Lower leg skin (tissue), 4 donors: ENCODE measurements at regions not wholly inside any gene's neighbourhood (a gene's known extent, or its start where the extent isn't known, plus 50 kb on each side); places are given as distances from the start of the nearest gene placed in this dataset.

ENCODE experiments used
- DNase-seq, 2 donors: peaks; one replicate each; pipeline ENCODE4 v3.0.0-alpha.2; 2019; ENCODE audit warnings: low spot score in 2 of 2
- H3K4me3 ChIP-seq: fragments of 200-600 bp; sonication (generic); 2 replicates; pipeline ENCODE4 v1.5.1; 2017; ENCODE audit warnings: mild to moderate bottlenecking, low read depth; ENCODE audit not compliant: poor library complexity, severe bottlenecking
- POLR2A ChIP-seq, 2 donors: fragments of 450-650 bp; IDR thresholded peaks; one replicate each; pipeline ENCODE4 v1.6.1; 2016 to 2017; ENCODE audit warnings: antibody characterized with exemption in 2 of 2, mild to moderate bottlenecking in 1 of 2, moderate library complexity in 1 of 2
- WGBS, 2 donors: methylation state at CpG; one replicate each; pipeline ENCODE4 v1.1.5; 2018; 5-methylcytosine and 5-hydroxymethylcytosine counted together
- intact Hi-C: fragments of 100-400 bp; cut with DNase I; formaldehyde crosslinking; loops from one replicate; pipeline ENCODE4 v1.15.0; 2023; ENCODE audit warnings: low total_unique reads
- TF ChIP-seq, protein P1 (sequence below), 3 donors: fragments of 450-650 bp; IDR thresholded peaks; one replicate each; pipeline ENCODE4 v1.5.1; 2016; ENCODE audit warnings: antibody characterized with exemption in 3 of 3, mild to moderate bottlenecking in 3 of 3, moderate library complexity in 2 of 3

DNA sequence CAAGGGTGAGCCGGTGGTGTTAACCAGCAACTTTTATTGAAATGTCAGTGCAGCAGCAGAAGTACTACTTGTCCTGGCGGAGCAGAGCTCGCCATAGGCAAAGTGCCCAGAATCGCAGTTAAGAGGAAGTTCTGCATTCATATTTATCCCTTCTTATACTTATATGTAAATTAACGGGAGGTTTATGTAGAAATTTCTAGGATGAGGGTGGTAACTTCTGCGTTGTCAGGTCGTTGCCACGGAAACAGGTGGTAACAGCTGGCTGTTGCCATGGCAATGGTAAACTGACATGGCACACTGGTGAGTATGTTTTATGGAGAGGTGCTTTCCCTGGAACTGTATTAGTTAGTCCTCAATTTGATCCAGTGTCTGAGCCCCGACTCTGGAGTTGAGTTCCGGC, 2494.9 kb upstream of the PCDH20 start:
- DNase-seq, result no peak
- intact Hi-C loops, result no loop called here
- TF ChIP-seq POLR2A (IDR thresholded peaks at IDR 0.05), result no peak
- TF ChIP-seq, protein P1, sequence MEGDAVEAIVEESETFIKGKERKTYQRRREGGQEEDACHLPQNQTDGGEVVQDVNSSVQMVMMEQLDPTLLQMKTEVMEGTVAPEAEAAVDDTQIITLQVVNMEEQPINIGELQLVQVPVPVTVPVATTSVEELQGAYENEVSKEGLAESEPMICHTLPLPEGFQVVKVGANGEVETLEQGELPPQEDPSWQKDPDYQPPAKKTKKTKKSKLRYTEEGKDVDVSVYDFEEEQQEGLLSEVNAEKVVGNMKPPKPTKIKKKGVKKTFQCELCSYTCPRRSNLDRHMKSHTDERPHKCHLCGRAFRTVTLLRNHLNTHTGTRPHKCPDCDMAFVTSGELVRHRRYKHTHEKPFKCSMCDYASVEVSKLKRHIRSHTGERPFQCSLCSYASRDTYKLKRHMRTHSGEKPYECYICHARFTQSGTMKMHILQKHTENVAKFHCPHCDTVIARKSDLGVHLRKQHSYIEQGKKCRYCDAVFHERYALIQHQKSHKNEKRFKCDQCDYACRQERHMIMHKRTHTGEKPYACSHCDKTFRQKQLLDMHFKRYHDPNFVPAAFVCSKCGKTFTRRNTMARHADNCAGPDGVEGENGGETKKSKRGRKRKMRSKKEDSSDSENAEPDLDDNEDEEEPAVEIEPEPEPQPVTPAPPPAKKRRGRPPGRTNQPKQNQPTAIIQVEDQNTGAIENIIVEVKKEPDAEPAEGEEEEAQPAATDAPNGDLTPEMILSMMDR (IDR thresholded peaks at IDR 0.05), result no peak
- 38 to 40% methylated on average over 10 of the region's 10 CpGs for WGBS, 2 donors
- H3K4me3 ChIP-seq, result no peak overlapping the region

DNA sequence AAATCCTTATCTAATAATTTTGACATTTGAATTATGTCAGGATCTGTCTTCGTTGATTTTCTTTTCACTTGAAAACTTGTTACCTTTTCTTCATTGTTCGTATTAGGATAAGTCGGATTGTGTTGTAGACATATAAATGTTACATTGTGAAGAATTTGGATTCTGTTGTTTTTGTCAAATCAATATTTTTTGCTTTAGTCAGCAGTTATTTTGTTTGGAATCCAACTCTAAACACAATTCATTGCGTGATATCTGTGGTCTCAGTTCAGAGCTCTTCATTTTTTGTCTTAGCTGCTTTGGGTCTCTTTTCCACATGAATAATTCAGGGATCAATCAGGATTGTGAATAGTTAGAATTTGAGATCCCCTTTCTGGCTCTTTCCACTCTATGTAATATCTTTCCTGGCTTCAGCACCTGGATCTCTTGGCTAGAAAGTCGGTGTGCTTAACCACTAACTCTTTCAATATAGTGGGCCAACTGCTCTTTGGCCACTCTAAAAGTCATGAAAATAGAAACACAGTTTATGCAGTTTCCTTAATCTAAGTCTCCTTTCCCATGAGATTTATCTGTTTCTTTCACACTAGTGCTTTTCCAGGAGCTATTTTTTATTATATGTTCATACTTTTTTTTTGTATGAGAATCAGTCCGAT, 2494.2 kb upstream of the PCDH20 start:
- H3K4me3 ChIP-seq, result no peak overlapping the region
- DNase-seq, result no peak
- WGBS, 2 donors, result 76 to 82% methylated on average over 6 of the region's 6 CpGs
- TF ChIP-seq POLR2A (IDR thresholded peaks at IDR 0.05), result no peak
- TF ChIP-seq, protein P1 (IDR thresholded peaks at IDR 0.05), result no peak
- intact Hi-C loops, result no loop called here

DNA sequence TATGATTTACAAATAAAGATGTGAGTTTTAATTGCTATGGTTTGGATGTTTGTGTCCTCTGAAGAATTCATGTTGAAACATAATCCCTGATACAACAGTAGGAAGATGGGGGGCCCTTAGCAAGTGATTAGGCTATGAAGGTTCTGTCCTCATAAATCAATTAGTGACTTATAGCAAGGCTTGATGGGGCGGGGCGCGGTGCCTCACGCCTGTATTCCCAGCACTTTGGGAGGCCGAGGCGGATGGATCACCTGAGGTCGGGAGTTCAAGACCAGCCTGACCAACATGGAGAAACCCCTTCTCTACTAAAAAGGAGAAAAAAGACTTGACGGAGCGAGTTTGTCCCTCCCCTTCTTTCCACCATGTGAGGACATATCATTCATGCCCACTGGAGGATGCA, 2486.5 kb upstream of the PCDH20 start:
- intact Hi-C loops, result no loop called here
- TF ChIP-seq POLR2A (IDR thresholded peaks at IDR 0.05), result no peak
- TF ChIP-seq, protein P1 (IDR thresholded peaks at IDR 0.05), result no peak
- no peak overlapping the region for H3K4me3 ChIP-seq
- DNase-seq, result no peak
- WGBS, 2 donors, result 93% methylated on average over 9 of the region's 9 CpGs

DNA sequence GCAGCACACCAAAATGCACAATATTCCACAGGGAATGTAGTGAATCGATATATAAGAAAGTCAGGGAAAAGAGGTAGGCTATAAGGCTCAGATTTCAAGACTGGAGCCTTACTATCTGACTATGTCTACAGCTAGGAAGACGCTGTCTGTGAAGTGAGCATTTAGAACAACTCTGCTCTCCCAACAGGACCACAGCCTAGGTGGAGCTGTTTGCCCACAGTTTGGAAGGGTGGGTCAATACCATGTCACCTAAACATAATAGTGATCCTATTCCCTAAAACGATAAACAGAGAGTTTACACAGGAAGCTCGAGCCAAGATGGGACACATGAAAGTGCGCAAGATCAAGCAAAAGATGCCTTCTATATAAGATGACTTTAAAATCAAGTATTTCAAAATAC, 2486.0 kb upstream of the PCDH20 start:
- DNase-seq, result no peak
- intact Hi-C loops, result no loop called here
- no peak overlapping the region for H3K4me3 ChIP-seq
- no peak for TF ChIP-seq POLR2A (IDR thresholded peaks at IDR 0.05)
- TF ChIP-seq, protein P1 (IDR thresholded peaks at IDR 0.05), result no peak
- 92 to 97% methylated on average over 5 of the region's 5 CpGs for WGBS, 2 donors

DNA sequence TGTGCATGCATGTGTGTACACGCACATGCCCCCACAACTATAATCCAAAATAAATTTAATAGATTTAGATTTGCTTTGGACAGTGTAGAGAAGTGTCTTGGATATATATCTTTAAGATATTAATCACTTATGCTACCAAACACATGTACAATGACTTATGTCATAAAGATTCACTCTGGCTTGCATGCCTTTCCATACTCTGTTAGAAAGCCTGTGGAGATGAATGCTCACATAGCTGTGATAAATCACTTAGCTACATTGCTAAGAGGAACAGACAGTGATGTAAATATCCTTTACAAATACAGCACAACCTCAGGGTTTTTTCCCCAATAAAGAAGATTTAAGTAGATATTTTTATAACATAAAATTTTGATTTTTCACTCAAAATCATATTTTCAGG, 2484.8 kb upstream of the PCDH20 start:
- no peak for DNase-seq
- TF ChIP-seq, protein P1 (IDR thresholded peaks at IDR 0.05), result no peak
- TF ChIP-seq POLR2A (IDR thresholded peaks at IDR 0.05), result no peak
- 65 to 77% methylated on average over 1 of the region's 1 CpG for WGBS, 2 donors
- intact Hi-C loops, result no loop called here
- H3K4me3 ChIP-seq, result no peak overlapping the region

DNA sequence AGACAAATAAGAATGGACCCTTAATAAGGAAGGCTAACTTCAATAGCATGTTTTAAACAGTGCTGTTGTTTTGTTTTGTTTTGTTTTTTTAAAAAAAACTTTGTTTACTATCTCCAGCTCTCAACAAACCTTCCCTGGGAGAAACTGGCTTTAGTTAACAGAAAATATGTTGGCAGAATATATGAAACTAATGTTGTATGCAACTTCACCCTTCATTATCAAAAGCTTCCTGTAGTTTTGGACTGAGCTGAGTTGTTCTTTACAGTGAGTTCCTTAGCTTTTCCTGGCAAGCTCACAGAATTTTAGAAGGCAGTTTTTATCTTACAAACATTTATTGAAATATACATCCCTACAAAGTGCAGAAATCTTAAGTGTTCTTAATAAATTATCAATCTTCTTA, 2480.7 kb upstream of the PCDH20 start:
- no peak for DNase-seq
- TF ChIP-seq, protein P1 (IDR thresholded peaks at IDR 0.05), result no peak
- TF ChIP-seq POLR2A (IDR thresholded peaks at IDR 0.05), result no peak
- intact Hi-C loops, result no loop called here
- H3K4me3 ChIP-seq, result no peak overlapping the region
